ENCODE measurements at regions not wholly inside any gene's neighbourhood (a gene's known extent, or its start where the extent isn't known, plus 50 kb on each side); places are given as distances from the start of the nearest gene placed in this dataset.

DNA sequence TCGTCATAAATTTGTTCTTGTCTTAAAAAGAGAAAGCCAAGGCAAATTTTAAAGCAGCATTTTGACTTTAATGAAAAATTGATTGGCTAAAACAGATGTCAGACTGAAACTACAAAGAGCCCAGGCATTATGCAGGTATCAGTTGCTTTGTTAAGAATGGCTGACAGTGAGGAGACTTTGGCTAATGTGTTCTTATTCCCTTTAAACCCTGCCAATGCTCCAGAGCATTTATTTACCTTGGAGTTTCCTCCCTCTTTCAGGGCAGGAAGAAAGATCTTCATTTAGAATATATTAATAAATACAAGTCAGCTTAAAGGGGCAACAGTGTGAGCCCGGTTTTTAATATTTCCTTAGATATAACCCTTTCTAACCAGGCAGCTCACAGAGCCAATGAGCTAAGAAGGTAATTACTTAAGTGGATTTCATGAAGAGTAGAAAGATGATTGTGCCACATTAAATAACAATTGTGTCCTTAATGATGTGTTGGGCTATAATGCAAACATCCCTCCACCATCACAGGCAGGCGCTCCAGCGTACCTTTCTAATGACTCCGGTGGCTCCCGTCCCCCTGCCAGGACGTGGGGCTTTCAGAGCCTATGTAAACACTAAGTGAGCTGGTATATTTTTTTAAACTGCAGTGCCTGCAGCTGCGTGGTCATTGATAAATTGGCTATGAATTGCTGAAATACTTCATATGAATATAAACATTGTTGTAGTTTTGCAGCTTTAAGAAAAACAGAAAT, 349.4 kb upstream of the POU3F3 start:
- Histone ChIP-seq H3K4me1 (no peaks in the 10 kb centered on the region), H3K9me3 (no peaks in the 10 kb centered on the region), H3K4me3 (no peak overlapping the region), H3K4me2 (no peak overlapping the region), H3K27ac (no peak overlapping the region)
- FAIRE-seq (no peak), ATAC-seq (no peak), DNase-seq (ENCODE audit: low read depth in 1 of 2, low spot score in 1 of 2) (no peak)
- TF ChIP-seq EHMT2 (IDR thresholded peaks at IDR 0.05; ENCODE audit: low read depth): no peak
- TF ChIP-seq RNF2 (IDR thresholded peaks at IDR 0.05; ENCODE audit: borderline replicate concordance, low read depth): no peak
- TF ChIP-seq MAZ (IDR thresholded peaks at IDR 0.05; ENCODE audit: borderline replicate concordance, low read depth, low read length): no peak
- no peak for TF ChIP-seq JUN (IDR thresholded peaks at IDR 0.05)
- TF ChIP-seq EP300 (IDR thresholded peaks at IDR 0.05): no peak
- WGBS (ENCODE audit: missing lambda C conversion rate): 29% methylated on average over 8 of the region's 8 CpGs
- POLR2A ChIA-PET: no interaction called here
- CTCF ChIA-PET: no interaction called here

- POLR2A ChIA-PET: no interaction called here
- FAIRE-seq: no peak
- ATAC-seq: no peak
- Histone ChIP-seq H3K27ac (no peak overlapping the region), H3K4me1 (no peaks in the 10 kb centered on the region), H3K4me3 (no peak overlapping the region), H3K9me3 (0 out of 3 replicates have a peak, but pooled peaks cover 3% of the 10 kb centered on the region), H3K4me2 (no peak overlapping the region)
- CTCF ChIA-PET: no interaction called here
- TF ChIP-seq PBX3 (IDR thresholded peaks at IDR 0.05): no peak
- no peak for TF ChIP-seq CBX8 (IDR thresholded peaks at IDR 0.05)
- TF ChIP-seq EHF (CRISPR knock-in tag; IDR thresholded peaks at IDR 0.05): no peak
- no peak for TF ChIP-seq HOXA7 (CRISPR knock-in tag; IDR thresholded peaks at IDR 0.05)
- TF ChIP-seq HOXB5 (CRISPR knock-in tag; IDR thresholded peaks at IDR 0.05): no peak
- TF ChIP-seq RNF2 (IDR thresholded peaks at IDR 0.05; ENCODE audit: borderline replicate concordance, low read depth): no peak
- no peak for TF ChIP-seq CEBPB (IDR thresholded peaks at IDR 0.05)
- TF ChIP-seq SMC3 (IDR thresholded peaks at IDR 0.05): no peak
- TF ChIP-seq FOSL2 (IDR thresholded peaks at IDR 0.05): no peak
- no peak for TF ChIP-seq FOSL2 (CRISPR knock-in tag; IDR thresholded peaks at IDR 0.05)
- no peak for TF ChIP-seq GATA3 (IDR thresholded peaks at IDR 0.05; ENCODE audit: borderline replicate concordance)
- no peak for TF ChIP-seq CHD2 (IDR thresholded peaks at IDR 0.05; ENCODE audit: low read length, partially characterized antibody)
- no peak for TF ChIP-seq RARB (CRISPR knock-in tag; IDR thresholded peaks at IDR 0.05)
- no peak for TF ChIP-seq NR3C1 (IDR thresholded peaks at IDR 0.05)
- TF ChIP-seq POLR2AphosphoS2 (conservative IDR thresholded peaks at IDR 0.05; ENCODE audit: low read length): no peak
- TF ChIP-seq RFX5 (IDR thresholded peaks at IDR 0.05): no peak
- no peak for TF ChIP-seq BHLHE40 (IDR thresholded peaks at IDR 0.05; ENCODE audit: low read depth, low read length)
- no peak for TF ChIP-seq TP53 (CRISPR knock-in tag; IDR thresholded peaks at IDR 0.05)
- TF ChIP-seq KDM1A (IDR thresholded peaks at IDR 0.05; ENCODE audit: low read depth): no peak
- TF ChIP-seq SREBF2 (IDR thresholded peaks at IDR 0.05): no peak
- 62% methylated on average over 6 of the region's 6 CpGs for WGBS (ENCODE audit: missing lambda C conversion rate)
- DNase-seq (ENCODE audit: low read depth in 1 of 2, low spot score in 1 of 2): no peak
These were observed 335.7 kb upstream of the POU3F3 start for GRCh38 chr2:104518256-104518655.

GRCh38 chr2:104521247-104521646, 332.7 kb upstream of the POU3F3 start:
- Histone ChIP-seq H3K4me1 (no peaks in the 10 kb centered on the region), H3K4me2 (no peak overlapping the region), H3K4me3 (no peak overlapping the region), H3K9me3 (0 out of 3 replicates have a peak, but pooled peaks cover 3% of the 10 kb centered on the region), H3K27ac (no peak overlapping the region)
- no peak for DNase-seq (ENCODE audit: low read depth in 1 of 2, low spot score in 1 of 2)
- ChIA-PET POLR2A (no interaction called here), CTCF (no interaction called here)
- TF ChIP-seq RNF2 (IDR thresholded peaks at IDR 0.05; ENCODE audit: borderline replicate concordance, low read depth) (no peak), HES2 (IDR thresholded peaks at IDR 0.05) (no peak), ESRRA (IDR thresholded peaks at IDR 0.05; ENCODE audit: borderline replicate concordance, low read length) (no peak), GATA3 (IDR thresholded peaks at IDR 0.05; ENCODE audit: borderline replicate concordance) (no peak), CEBPB (IDR thresholded peaks at IDR 0.05) (no peak), HEYL (CRISPR knock-in tag; IDR thresholded peaks at IDR 0.05) (no peak), KDM1A (IDR thresholded peaks at IDR 0.05; ENCODE audit: low read depth) (no peak)
- 44% methylated on average over 5 of the region's 5 CpGs for WGBS (ENCODE audit: missing lambda C conversion rate)
- ATAC-seq: no peak
- no peak for FAIRE-seq
